ENCODE measurements at regions not wholly inside any gene's neighbourhood (a gene's known extent, or its start where the extent isn't known, plus 50 kb on each side); places are given as distances from the start of the nearest gene placed in this dataset.

DNA sequence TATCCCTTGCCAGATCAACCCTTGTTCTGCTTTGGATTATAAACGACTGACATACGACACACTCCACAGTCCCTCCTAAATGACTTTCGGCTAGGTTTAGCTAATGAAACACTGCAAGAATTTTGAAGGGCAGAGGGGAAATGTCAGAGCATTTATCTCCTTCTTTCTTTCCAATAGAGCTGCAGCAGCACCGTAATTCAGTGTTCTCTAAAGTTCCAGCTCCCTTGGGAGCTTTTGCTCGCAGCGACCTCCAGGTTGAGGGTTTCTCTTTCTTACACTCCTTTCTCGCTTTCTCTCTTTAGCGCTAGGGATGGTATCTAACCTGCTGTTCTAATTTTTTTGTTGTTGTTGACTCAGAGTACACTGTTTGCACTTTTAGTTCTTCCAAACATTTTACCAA, 467.1 kb upstream of the ST8SIA4 start:
- H3K9me1 ChIP-seq (ENCODE audit: control insufficient read depth, insufficient read depth, low read length), result no peaks in the 10 kb centered on the region
- H3K27ac ChIP-seq (ENCODE audit: extremely low read depth, low read depth, low read length), result no peak overlapping the region
- H3K4me2 ChIP-seq (ENCODE audit: insufficient read depth, low read length), result no peak overlapping the region
- no peak for TF ChIP-seq E2F3 (CRISPR knock-in tag; IDR thresholded peaks at IDR 0.05)
- no peak for TF ChIP-seq SP2 (IDR thresholded peaks at IDR 0.05; ENCODE audit: extremely low read depth, low read depth, low read length, poor library complexity, severe bottlenecking)
- TF ChIP-seq, protein P1, sequence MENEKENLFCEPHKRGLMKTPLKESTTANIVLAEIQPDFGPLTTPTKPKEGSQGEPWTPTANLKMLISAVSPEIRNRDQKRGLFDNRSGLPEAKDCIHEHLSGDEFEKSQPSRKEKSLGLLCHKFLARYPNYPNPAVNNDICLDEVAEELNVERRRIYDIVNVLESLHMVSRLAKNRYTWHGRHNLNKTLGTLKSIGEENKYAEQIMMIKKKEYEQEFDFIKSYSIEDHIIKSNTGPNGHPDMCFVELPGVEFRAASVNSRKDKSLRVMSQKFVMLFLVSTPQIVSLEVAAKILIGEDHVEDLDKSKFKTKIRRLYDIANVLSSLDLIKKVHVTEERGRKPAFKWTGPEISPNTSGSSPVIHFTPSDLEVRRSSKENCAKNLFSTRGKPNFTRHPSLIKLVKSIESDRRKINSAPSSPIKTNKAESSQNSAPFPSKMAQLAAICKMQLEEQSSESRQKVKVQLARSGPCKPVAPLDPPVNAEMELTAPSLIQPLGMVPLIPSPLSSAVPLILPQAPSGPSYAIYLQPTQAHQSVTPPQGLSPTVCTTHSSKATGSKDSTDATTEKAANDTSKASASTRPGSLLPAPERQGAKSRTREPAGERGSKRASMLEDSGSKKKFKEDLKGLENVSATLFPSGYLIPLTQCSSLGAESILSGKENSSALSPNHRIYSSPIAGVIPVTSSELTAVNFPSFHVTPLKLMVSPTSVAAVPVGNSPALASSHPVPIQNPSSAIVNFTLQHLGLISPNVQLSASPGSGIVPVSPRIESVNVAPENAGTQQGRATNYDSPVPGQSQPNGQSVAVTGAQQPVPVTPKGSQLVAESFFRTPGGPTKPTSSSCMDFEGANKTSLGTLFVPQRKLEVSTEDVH (IDR thresholded peaks at IDR 0.05; ENCODE audit: low read depth, partially characterized antibody), result no peak
- TF ChIP-seq, protein P2, sequence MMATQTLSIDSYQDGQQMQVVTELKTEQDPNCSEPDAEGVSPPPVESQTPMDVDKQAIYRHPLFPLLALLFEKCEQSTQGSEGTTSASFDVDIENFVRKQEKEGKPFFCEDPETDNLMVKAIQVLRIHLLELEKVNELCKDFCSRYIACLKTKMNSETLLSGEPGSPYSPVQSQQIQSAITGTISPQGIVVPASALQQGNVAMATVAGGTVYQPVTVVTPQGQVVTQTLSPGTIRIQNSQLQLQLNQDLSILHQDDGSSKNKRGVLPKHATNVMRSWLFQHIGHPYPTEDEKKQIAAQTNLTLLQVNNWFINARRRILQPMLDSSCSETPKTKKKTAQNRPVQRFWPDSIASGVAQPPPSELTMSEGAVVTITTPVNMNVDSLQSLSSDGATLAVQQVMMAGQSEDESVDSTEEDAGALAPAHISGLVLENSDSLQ (IDR thresholded peaks at IDR 0.05), result no peak
- TF ChIP-seq SIRT6 (IDR thresholded peaks at IDR 0.05; ENCODE audit: low read depth, low read length), result no peak
- TF ChIP-seq HSF4 (CRISPR knock-in tag; IDR thresholded peaks at IDR 0.05; ENCODE audit: borderline replicate concordance), result no peak
- TF ChIP-seq BMI1 (IDR thresholded peaks at IDR 0.05; ENCODE audit: low read length), result no peak
- TF ChIP-seq NCOR1 (IDR thresholded peaks at IDR 0.05), result no peak
- H3K36me3 ChIP-seq (ENCODE audit: control insufficient read depth, insufficient read depth, low read length), result no peaks in the 10 kb centered on the region
- no peak for DNase-seq (ENCODE audit: extremely low read depth in 1 of 4, low spot score in 3 of 4)
- no peak overlapping the region for H3K9ac ChIP-seq (ENCODE audit: insufficient read depth in 1 of 2, low read depth in 2 of 2, low read length in 2 of 2)
- no peaks in the 10 kb centered on the region for H3K9me3 ChIP-seq (replicated peaks; ENCODE audit: control insufficient read depth, insufficient read depth, low read depth, low read length)
- POLR2A ChIA-PET, result no interaction called here
- no peaks in the 10 kb centered on the region for H3K27me3 ChIP-seq (ENCODE audit: control insufficient read depth in 2 of 2, insufficient read depth in 2 of 2, low read length in 2 of 2)
- no peaks in the 10 kb centered on the region for H4K20me1 ChIP-seq (replicated peaks; ENCODE audit: control insufficient read depth, insufficient read depth, low read length)
- H3K4me3 ChIP-seq, result no peak overlapping the region
- no peaks in the 10 kb centered on the region for H3K79me2 ChIP-seq (ENCODE audit: control insufficient read depth, insufficient read depth, low read length)
- in situ Hi-C loops (cut with MboI), result no loop called here
- no peak overlapping the region for H2AFZ ChIP-seq (ENCODE audit: low read depth, low read length)
- no TSS peak for BruUV-seq (replicated peaks)
- no peak for FAIRE-seq
- CTCF ChIA-PET (ENCODE audit: low intra/inter-chr PET ratio), result no interaction called here
- no peak for ATAC-seq
- 1% methylated on average over 8 of the region's 8 CpGs for WGBS (ENCODE audit: insufficient coverage, low coverage, missing lambda C conversion rate)
- H3K4me1 ChIP-seq (replicated peaks in 1 of 2; ENCODE audit: control insufficient read depth in 2 of 2, insufficient read depth in 2 of 2, low read length in 2 of 2), result no peaks in the 10 kb centered on the region
- intact Hi-C loops (cut with micrococcal nuclease), result no loop called here

All from K562 (cell line).